SH-SY5Y (cell line): ENCODE measurements at regions not wholly inside any gene's neighbourhood (a gene's known extent, or its start where the extent isn't known, plus 50 kb on each side); places are given as distances from the start of the nearest gene placed in this dataset.

Experiments used
- GATA2 ChIP-seq: IDR thresholded peaks from 2 replicates; pipeline ENCODE4 v1.6.1; 2011; ENCODE audit warnings: mild to moderate bottlenecking, low read depth, low read length
- GATA3 ChIP-seq: IDR thresholded peaks from 2 replicates; pipeline ENCODE4 v1.6.1; 2011; ENCODE audit warnings: low read depth, mild to moderate bottlenecking, low read length, moderate library complexity

GRCh38 chr2:217709478-217710210 lies 293.2 kb downstream of the TNS1 start:
- TF ChIP-seq GATA2 (no peak), GATA3 (no peak)

GRCh38 chr2:217707131-217707611 lies 295.6 kb downstream of the TNS1 start:
- no peak for TF ChIP-seq GATA3
- no peak for TF ChIP-seq GATA2

GRCh38 chr2:217706513-217706912 lies 296.3 kb downstream of the TNS1 start:
- TF ChIP-seq GATA3 (no peak), GATA2 (no peak)

- no peak for TF ChIP-seq GATA2
- TF ChIP-seq GATA3 = no peak
Measured at GRCh38 chr2:217706095-217706494, 296.7 kb downstream of the TNS1 start.

- TF ChIP-seq GATA2 (no peak), GATA3 (no peak)
Measured at GRCh38 chr2:217705461-217705860, 297.3 kb downstream of the TNS1 start.

GRCh38 chr2:217703999-217704398 lies 298.8 kb downstream of the TNS1 start:
- TF ChIP-seq GATA2 (no peak), GATA3 (no peak)

GRCh38 chr2:217703102-217703501 lies 299.7 kb downstream of the TNS1 start:
- TF ChIP-seq GATA2 (no peak), GATA3 (no peak)

- no peak for TF ChIP-seq GATA3
- TF ChIP-seq GATA2 = no peak
Measured at GRCh38 chr2:217701622-217702021, 301.2 kb downstream of the TNS1 start.

- TF ChIP-seq GATA2 (no peak), GATA3 (no peak)
Measured at GRCh38 chr2:217698691-217699090, 304.1 kb downstream of the TNS1 start.

GRCh38 chr2:217695033-217695520 lies 307.7 kb downstream of the TNS1 start:
- TF ChIP-seq GATA3 (no peak), GATA2 (no peak)

- TF ChIP-seq GATA3 (no peak), GATA2 (no peak)
Measured at GRCh38 chr2:217694291-217694690, 308.5 kb downstream of the TNS1 start.

- no peak for TF ChIP-seq GATA3
- TF ChIP-seq GATA2 = no peak
Measured at GRCh38 chr2:217693363-217693762, 309.4 kb downstream of the TNS1 start.

- no peak for TF ChIP-seq GATA2
- no peak for TF ChIP-seq GATA3
Measured at GRCh38 chr2:217691920-217692666, 310.7 kb downstream of the TNS1 start.

- TF ChIP-seq GATA3 (no peak), GATA2 (no peak)
Measured at GRCh38 chr2:217691516-217691915, 311.3 kb downstream of the TNS1 start.

GRCh38 chr2:217689053-217689452 lies 313.7 kb downstream of the TNS1 start:
- no peak for TF ChIP-seq GATA3
- TF ChIP-seq GATA2 = no peak
